Right lobe of liver (tissue), 4 donors: ENCODE measurements at regions not wholly inside any gene's neighbourhood (a gene's known extent, or its start where the extent isn't known, plus 50 kb on each side); places are given as distances from the start of the nearest gene placed in this dataset.

Source experiments
- POLR2A ChIP-seq: fragments of 450-650 bp; IDR thresholded peaks from one replicate; pipeline ENCODE4 v1.6.1; 2017; ENCODE audit warnings: antibody characterized with exemption, mild to moderate bottlenecking
- TF ChIP-seq, protein P1 (sequence below), 4 donors: fragments of 200-600 bp in 3 of 4; fragments of 450-650 bp in 1 of 4; IDR thresholded peaks; one replicate each; pipeline versions ENCODE4 v1.5.1 to v1.8.0; 2016 to 2022; ENCODE audit warnings: antibody characterized with exemption in 4 of 4, mild to moderate bottlenecking in 2 of 4
- donor health status: DM: no; HTN: no; CAD: no.
- donor health status: DM: no; HTN: no; CAD: no.
- donor health status: DM: no; HTN: yes; CAD: no.

DNA sequence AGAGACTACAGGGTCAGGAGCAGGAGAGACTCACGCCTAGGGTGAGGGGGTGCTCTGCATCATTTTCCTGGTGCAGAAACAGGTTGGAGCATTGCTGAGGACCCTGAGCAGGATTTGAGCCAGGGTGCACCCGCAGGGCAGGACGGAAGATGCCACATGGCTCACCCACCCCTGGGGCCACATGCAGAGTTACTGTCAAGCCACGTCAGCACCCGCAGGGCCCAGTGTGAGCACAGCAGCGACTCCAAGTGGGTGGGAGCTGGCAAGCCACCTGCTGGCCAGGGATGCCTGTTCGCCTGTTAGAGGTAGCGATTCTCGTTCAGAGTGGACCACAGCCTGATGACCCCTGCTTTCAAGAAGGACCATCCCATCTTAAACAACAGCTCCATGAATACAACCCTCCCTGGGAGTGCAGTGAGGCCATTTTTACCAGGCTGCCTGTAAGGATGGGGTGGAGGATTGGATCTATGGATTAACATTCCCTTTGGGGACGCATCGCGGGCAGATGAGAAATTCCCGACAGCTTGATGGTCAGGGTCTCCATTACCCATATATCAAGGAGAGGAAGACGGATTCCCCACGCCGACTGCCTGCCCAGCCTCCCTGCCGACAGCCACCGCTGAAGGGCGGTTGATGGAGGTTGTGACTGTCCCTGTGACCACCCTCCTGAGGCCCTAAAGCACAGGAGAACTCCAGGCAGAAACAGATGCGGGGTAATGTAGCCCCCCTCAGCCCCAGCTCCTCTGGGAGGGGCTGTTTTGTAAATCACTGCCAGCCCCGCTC is 101.1 kb upstream of the RET start:
- TF ChIP-seq, protein P1, sequence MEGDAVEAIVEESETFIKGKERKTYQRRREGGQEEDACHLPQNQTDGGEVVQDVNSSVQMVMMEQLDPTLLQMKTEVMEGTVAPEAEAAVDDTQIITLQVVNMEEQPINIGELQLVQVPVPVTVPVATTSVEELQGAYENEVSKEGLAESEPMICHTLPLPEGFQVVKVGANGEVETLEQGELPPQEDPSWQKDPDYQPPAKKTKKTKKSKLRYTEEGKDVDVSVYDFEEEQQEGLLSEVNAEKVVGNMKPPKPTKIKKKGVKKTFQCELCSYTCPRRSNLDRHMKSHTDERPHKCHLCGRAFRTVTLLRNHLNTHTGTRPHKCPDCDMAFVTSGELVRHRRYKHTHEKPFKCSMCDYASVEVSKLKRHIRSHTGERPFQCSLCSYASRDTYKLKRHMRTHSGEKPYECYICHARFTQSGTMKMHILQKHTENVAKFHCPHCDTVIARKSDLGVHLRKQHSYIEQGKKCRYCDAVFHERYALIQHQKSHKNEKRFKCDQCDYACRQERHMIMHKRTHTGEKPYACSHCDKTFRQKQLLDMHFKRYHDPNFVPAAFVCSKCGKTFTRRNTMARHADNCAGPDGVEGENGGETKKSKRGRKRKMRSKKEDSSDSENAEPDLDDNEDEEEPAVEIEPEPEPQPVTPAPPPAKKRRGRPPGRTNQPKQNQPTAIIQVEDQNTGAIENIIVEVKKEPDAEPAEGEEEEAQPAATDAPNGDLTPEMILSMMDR (IDR thresholded peaks at IDR 0.05) = no peak
- no peak for TF ChIP-seq POLR2A
